ENCODE measurements at regions not wholly inside any gene's neighbourhood (a gene's known extent, or its start where the extent isn't known, plus 50 kb on each side); places are given as distances from the start of the nearest gene placed in this dataset.
A peak's percentile ranks its signal among the peaks of the same experiment; 100 is the strongest.

DNA sequence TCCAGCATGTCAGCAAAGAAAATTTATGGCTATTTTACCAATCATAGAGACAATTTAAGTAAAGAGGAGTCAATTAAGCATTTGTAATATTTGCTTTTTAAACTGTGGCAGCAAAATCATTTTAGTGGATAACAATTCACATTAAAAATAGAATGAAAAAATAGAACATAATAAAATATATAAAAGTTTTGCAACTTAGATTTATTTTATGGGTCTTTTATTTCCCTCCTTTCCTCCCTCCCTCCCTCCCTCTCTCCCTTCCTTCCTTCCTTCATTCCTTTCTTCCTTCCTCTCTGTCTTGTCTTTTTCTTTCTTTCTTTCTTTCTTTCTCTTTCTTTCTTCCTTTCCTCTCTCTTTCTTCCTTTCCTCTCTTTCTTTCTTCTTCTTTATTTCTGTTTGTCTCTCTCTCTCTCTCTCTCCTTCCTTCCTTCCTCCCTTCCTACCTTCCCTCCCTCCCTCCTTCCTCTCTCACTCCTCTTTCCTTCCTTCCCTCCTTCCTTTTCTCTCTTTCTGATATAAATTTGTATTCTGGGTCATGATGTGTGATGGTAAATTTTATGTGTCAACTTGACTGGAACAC is 610.9 kb upstream of the CITED2 start:
- DNase-seq = no peak
- Histone ChIP-seq H3K27me3 (ENCODE audit: low read depth) (no peaks in the 10 kb centered on the region), H3K27ac (no peak overlapping the region), H3K36me3 (no peaks in the 10 kb centered on the region), H3K9me3 (no peaks in the 10 kb centered on the region), H3K4me1 (peaks cover 20% of the 10 kb centered on the region), H3K4me3 (no peak overlapping the region)
- no peak for TF ChIP-seq CTCF (IDR thresholded peaks at IDR 0.05)
- intact Hi-C loops (cut with DNase I) = no loop called here
- no peak for ATAC-seq

DNA sequence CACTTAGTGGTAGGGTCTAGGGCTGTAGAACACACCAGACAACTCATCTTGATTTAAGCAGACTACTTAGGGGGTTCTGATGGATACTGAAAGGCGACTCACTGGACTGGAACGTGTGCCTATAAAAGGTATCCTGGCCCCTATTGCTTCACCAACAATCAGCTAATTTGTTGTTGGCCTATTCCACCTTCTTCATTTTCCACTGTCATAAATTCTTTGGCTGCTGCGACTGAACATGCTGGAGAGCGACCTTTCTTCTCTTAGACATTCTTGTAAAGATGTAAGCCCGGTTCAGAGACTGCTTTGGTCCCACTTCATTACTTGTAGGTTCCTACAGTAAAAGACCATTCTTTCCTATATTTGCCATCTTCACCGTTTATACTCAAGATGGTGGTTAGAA is 609.9 kb upstream of the CITED2 start:
- Histone ChIP-seq H3K9me3 (no peaks in the 10 kb centered on the region), H3K4me1 (peaks cover 14% of the 10 kb centered on the region), H3K27me3 (ENCODE audit: low read depth) (no peaks in the 10 kb centered on the region), H3K4me3 (no peak overlapping the region), H3K27ac (no peak overlapping the region), H3K36me3 (no peaks in the 10 kb centered on the region)
- no peak for ATAC-seq
- no peak for TF ChIP-seq CTCF (IDR thresholded peaks at IDR 0.05)
- intact Hi-C loops (cut with DNase I) = no loop called here
- no peak for DNase-seq

- Histone ChIP-seq H3K27me3 (ENCODE audit: low read depth) (no peaks in the 10 kb centered on the region), H3K36me3 (no peaks in the 10 kb centered on the region), H3K4me3 (no peak overlapping the region), H3K9me3 (no peaks in the 10 kb centered on the region), H3K27ac (peak overlapping the region; percentile 9), H3K4me1 (peaks cover 14% of the 10 kb centered on the region)
- no peak for TF ChIP-seq CTCF (IDR thresholded peaks at IDR 0.05)
- intact Hi-C loops (cut with DNase I) = no loop called here
- no peak for DNase-seq
- ATAC-seq = peak in 1 of 2 donors; percentile 29
Measured at GRCh38 chr6:139983555-139984276, 609.3 kb upstream of the CITED2 start.

DNA sequence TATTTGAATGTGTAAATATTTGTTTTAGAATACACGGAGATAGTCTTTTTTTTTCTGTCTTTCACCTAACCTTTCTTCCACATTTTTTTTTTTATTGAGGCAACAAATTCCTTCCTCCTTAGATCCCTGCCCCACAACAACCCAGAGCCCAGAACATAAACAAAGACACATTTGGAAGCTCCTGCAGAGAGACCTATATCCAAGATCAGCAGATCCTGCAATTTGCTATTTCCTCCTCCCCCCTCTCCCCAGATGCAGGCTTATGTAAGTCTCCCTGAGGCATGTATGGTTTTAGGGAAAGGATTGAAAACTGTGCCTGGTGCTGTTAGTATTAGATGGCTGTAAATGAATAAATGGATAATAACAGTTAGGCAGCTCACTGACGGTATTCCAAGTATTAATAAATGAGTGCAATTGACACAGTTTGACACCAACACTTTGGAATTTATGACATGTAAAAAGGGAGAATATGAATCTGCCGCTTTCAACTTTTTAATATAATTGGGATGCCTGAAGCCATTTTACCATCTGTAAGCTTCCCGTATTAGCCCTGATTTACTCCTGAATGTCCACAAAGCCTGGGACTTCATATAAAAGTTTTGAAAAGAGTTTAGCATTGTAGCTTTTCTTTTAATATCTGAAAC is 608.3 kb upstream of the CITED2 start:
- DNase-seq (no peak), ATAC-seq (no peak)
- Histone ChIP-seq H3K4me3 (no peak overlapping the region), H3K27ac (no peak overlapping the region), H3K4me1 (peaks cover 18% of the 10 kb centered on the region), H3K27me3 (ENCODE audit: low read depth) (no peaks in the 10 kb centered on the region), H3K9me3 (no peaks in the 10 kb centered on the region), H3K36me3 (no peaks in the 10 kb centered on the region)
- intact Hi-C loops (cut with DNase I) = no loop called here
- TF ChIP-seq CTCF (IDR thresholded peaks at IDR 0.05) = no peak

GRCh38 chr6:139982195-139982594 is 607.7 kb upstream of the CITED2 start:
- ATAC-seq = no peak
- no peak for TF ChIP-seq CTCF (IDR thresholded peaks at IDR 0.05)
- Histone ChIP-seq H3K36me3 (no peaks in the 10 kb centered on the region), H3K9me3 (no peaks in the 10 kb centered on the region), H3K4me3 (no peak overlapping the region), H3K4me1 (peaks cover 18% of the 10 kb centered on the region), H3K27ac (no peak overlapping the region), H3K27me3 (ENCODE audit: low read depth) (no peaks in the 10 kb centered on the region)
- DNase-seq = no peak
- intact Hi-C loops (cut with DNase I) = no loop called here

Data from lower lobe of right lung (tissue), 2 donors.